ENCODE measurements at regions not wholly inside any gene's neighbourhood (a gene's known extent, or its start where the extent isn't known, plus 50 kb on each side); places are given as distances from the start of the nearest gene placed in this dataset.

- no peak for DNase-seq
These were observed 238.5 kb upstream of the CSF3R start for GRCh38 chr1:36721261-36721660.

- DNase-seq: no peak
These were observed 234.7 kb upstream of the CSF3R start for GRCh38 chr1:36717431-36717830.

- DNase-seq: no peak
These were observed 233.1 kb upstream of the CSF3R start for GRCh38 chr1:36715797-36716196.

GRCh38 chr1:36714301-36714700 lies 231.6 kb upstream of the CSF3R start:
- DNase-seq: no peak

- no peak for DNase-seq
These were observed 228.8 kb upstream of the CSF3R start for GRCh38 chr1:36711480-36711879.

- no peak for DNase-seq
These were observed 228.2 kb upstream of the CSF3R start for GRCh38 chr1:36710951-36711350.

- DNase-seq: no peak
These were observed 227.3 kb upstream of the CSF3R start for GRCh38 chr1:36709869-36710481.

GRCh38 chr1:36708587-36708986 lies 225.9 kb upstream of the CSF3R start:
- DNase-seq: no peak

GRCh38 chr1:36707221-36707620 lies 224.5 kb upstream of the CSF3R start:
- DNase-seq: no peak

- peak in 8 of 58 donors; percentile 7 to 44 (median 18) for DNase-seq
These were observed 223.7 kb upstream of the CSF3R start for GRCh38 chr1:36706416-36706815.

GRCh38 chr1:36705629-36706028 lies 222.9 kb upstream of the CSF3R start:
- peak in 10 of 58 donors; percentile 7 to 56 (median 14) for DNase-seq

- DNase-seq: peak in 56 of 58 donors; percentile 13 to 87 (median 72)
These were observed 221.0 kb upstream of the CSF3R start for GRCh38 chr1:36703526-36704208.

GRCh38 chr1:36702963-36703362 lies 220.2 kb upstream of the CSF3R start:
- DNase-seq: no peak

- peak in 20 of 58 donors; percentile 7 to 63 (median 17) for DNase-seq
These were observed 216.6 kb upstream of the CSF3R start for GRCh38 chr1:36699113-36699911.

GRCh38 chr1:36697836-36698605 lies 215.3 kb upstream of the CSF3R start:
- no peak for DNase-seq

- DNase-seq: no peak
These were observed 213.7 kb upstream of the CSF3R start for GRCh38 chr1:36696261-36696940.

- DNase-seq: no peak
These were observed 210.9 kb upstream of the CSF3R start for GRCh38 chr1:36693603-36694002.

GRCh38 chr1:36693161-36693525 lies 210.4 kb upstream of the CSF3R start:
- peak in 31 of 58 donors; percentile 11 to 63 (median 31) for DNase-seq

GRCh38 chr1:36692465-36693160 lies 209.9 kb upstream of the CSF3R start:
- DNase-seq: no peak

GRCh38 chr1:36691374-36691773 lies 208.7 kb upstream of the CSF3R start:
- no peak for DNase-seq
